Vagina (tissue), 2 donors: ENCODE measurements at regions not wholly inside any gene's neighbourhood (a gene's known extent, or its start where the extent isn't known, plus 50 kb on each side); places are given as distances from the start of the nearest gene placed in this dataset.
"Not testable (repeated sequence)": the region's sequence is repeated elsewhere in the genome, so short reads cannot be mapped to it uniquely, and the experiment has no call there.

Experiments
- CTCF ChIP-seq, 3 experiments: fragments of 450-650 bp in 2 of 3; fragments of 200-600 bp in 1 of 3; sonication (generic) in 1 of 3; IDR thresholded peaks; one replicate each; pipeline ENCODE4 v1.5.1; 2017 to 2019; ENCODE audit warnings: antibody characterized with exemption in 3 of 3, mild to moderate bottlenecking in 2 of 3, moderate library complexity in 2 of 3
- POLR2AphosphoS5 ChIP-seq, 2 donors: sonication (generic); formaldehyde crosslinking; IDR thresholded peaks; one replicate each; pipeline ENCODE4 v1.9.0; 2017; ENCODE audit warnings: antibody characterized with exemption in 2 of 2, mild to moderate bottlenecking in 2 of 2, low read depth in 1 of 2; ENCODE audit not compliant: insufficient read depth in 1 of 2

- TF ChIP-seq CTCF (IDR thresholded peaks at IDR 0.05); POLR2AphosphoS5 (IDR thresholded peaks at IDR 0.05; ENCODE audit: insufficient read depth in 1 of 2, low read depth in 1 of 2): not testable (repeated sequence)
Measured at GRCh38 chr5:176035201-176035530, 67.1 kb upstream of the THOC3 start.
